ENCODE measurements at regions not wholly inside any gene's neighbourhood (a gene's known extent, or its start where the extent isn't known, plus 50 kb on each side); places are given as distances from the start of the nearest gene placed in this dataset.

DNA sequence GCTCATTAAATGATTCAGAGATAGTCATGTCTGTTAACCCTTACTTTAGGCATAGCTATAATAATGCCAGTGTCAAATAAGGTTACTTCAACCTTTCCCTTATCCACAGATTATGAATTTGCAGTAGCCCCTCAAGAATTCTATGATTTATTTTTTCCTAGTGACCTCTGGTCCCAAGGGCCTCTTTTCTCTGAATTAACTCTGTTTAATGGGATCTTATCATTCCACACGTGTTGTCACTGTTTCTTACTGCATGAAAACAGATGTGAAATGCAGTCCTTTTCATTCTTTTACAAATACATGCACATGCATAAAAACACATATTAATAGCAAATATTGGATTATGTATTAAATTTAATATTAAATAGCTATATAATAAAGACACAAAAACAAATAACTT lies 667.7 kb upstream of the FOXG1 start:
- CTCF ChIA-PET, result no interaction called here
- Mint-ChIP-seq H3K9me3 (ENCODE audit: unreplicated experiment) (no peaks in the 10 kb centered on the region), H3K27ac (ENCODE audit: unreplicated experiment) (no peak overlapping the region), H3K4me3 (ENCODE audit: unreplicated experiment) (no peak overlapping the region), H3K27me3 (ENCODE audit: insufficient read depth, unreplicated experiment) (no peaks in the 10 kb centered on the region), H3K4me1 (ENCODE audit: low read depth, unreplicated experiment) (no peaks in the 10 kb centered on the region), H3K36me3 (ENCODE audit: insufficient read depth, unreplicated experiment) (no peaks in the 10 kb centered on the region)
- H3K4me1 ChIP-seq, result no peaks in the 10 kb centered on the region
- POLR2A ChIA-PET, result no interaction called here
- no peaks in the 10 kb centered on the region for H3K27me3 ChIP-seq (replicated peaks; ENCODE audit: control insufficient read depth, insufficient read depth, low read length)
- TF ChIP-seq, protein P1, sequence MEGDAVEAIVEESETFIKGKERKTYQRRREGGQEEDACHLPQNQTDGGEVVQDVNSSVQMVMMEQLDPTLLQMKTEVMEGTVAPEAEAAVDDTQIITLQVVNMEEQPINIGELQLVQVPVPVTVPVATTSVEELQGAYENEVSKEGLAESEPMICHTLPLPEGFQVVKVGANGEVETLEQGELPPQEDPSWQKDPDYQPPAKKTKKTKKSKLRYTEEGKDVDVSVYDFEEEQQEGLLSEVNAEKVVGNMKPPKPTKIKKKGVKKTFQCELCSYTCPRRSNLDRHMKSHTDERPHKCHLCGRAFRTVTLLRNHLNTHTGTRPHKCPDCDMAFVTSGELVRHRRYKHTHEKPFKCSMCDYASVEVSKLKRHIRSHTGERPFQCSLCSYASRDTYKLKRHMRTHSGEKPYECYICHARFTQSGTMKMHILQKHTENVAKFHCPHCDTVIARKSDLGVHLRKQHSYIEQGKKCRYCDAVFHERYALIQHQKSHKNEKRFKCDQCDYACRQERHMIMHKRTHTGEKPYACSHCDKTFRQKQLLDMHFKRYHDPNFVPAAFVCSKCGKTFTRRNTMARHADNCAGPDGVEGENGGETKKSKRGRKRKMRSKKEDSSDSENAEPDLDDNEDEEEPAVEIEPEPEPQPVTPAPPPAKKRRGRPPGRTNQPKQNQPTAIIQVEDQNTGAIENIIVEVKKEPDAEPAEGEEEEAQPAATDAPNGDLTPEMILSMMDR (IDR thresholded peaks at IDR 0.05; ENCODE audit: insufficient read depth in 1 of 2, low read depth in 1 of 2, low read length in 1 of 2, severe bottlenecking in 1 of 2, unreplicated experiment in 1 of 2), result no peak
- BruUV-seq (replicated peaks), result no TSS peak
- no peak overlapping the region for H3K4me3 ChIP-seq (ENCODE audit: low read depth, low read length)
- no peak for DNase-seq
- intact Hi-C loops (cut with micrococcal nuclease; ENCODE audit: unreplicated experiment), result no loop called here
- H3K9me3 ChIP-seq, result no peaks in the 10 kb centered on the region
- no peaks in the 10 kb centered on the region for H3K36me3 ChIP-seq (ENCODE audit: control insufficient read depth, insufficient read depth, low read length)

DNA sequence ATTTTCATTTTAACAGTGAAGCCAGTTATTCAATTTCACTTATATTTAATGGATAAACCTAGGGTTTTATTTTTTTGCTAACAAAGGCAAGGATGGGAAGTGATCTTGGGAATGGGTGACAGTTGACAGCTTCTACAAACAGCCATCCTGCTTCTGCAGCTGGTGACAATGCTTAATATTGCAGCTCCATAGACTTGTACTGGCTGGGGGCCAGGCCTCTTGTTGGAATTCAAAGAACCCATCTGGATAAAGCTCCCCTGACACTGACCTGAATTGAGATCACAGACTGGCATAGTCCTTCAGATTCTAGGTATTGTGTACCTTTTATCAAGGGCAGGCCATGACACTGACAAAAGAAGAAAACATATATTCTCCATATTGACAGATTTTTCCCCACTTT lies 664.6 kb upstream of the FOXG1 start:
- BruUV-seq (replicated peaks), result no TSS peak
- Mint-ChIP-seq H3K4me1 (ENCODE audit: low read depth, unreplicated experiment) (no peaks in the 10 kb centered on the region), H3K9me3 (ENCODE audit: unreplicated experiment) (no peaks in the 10 kb centered on the region), H3K36me3 (ENCODE audit: insufficient read depth, unreplicated experiment) (no peaks in the 10 kb centered on the region), H3K27me3 (ENCODE audit: insufficient read depth, unreplicated experiment) (no peaks in the 10 kb centered on the region), H3K27ac (ENCODE audit: unreplicated experiment) (no peak overlapping the region), H3K4me3 (ENCODE audit: unreplicated experiment) (no peak overlapping the region)
- TF ChIP-seq, protein P1 (IDR thresholded peaks at IDR 0.05; ENCODE audit: insufficient read depth in 1 of 2, low read depth in 1 of 2, low read length in 1 of 2, severe bottlenecking in 1 of 2, unreplicated experiment in 1 of 2), result no peak
- ChIA-PET POLR2A (no interaction called here), CTCF (no interaction called here)
- intact Hi-C loops (cut with micrococcal nuclease; ENCODE audit: unreplicated experiment), result no loop called here
- Histone ChIP-seq H3K27me3 (replicated peaks; ENCODE audit: control insufficient read depth, insufficient read depth, low read length) (no peaks in the 10 kb centered on the region), H3K4me1 (no peaks in the 10 kb centered on the region), H3K9me3 (no peaks in the 10 kb centered on the region), H3K4me3 (ENCODE audit: low read depth, low read length) (no peak overlapping the region), H3K36me3 (ENCODE audit: control insufficient read depth, insufficient read depth, low read length) (no peaks in the 10 kb centered on the region)
- DNase-seq, result no peak

DNA sequence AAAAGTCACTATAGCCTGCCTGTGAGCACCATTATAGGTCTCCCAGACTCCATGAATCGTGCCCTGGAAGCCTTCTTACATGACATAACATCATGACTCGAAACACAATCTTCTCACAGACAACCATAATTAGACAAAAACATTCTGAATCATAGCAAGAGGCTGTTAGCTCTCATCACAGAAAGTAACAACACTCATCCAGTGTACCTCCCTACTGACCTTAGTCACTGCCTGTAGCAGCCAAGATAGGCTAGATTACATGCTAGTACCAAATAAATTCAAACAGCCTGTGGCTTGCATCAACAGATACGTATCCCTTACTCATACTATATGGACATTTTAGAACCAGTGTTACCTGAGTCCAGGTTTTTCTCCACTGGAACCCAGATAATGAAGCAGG lies 663.8 kb upstream of the FOXG1 start:
- Histone ChIP-seq H3K36me3 (ENCODE audit: control insufficient read depth, insufficient read depth, low read length) (no peaks in the 10 kb centered on the region), H3K4me3 (ENCODE audit: low read depth, low read length) (no peak overlapping the region), H3K9me3 (no peaks in the 10 kb centered on the region), H3K27me3 (replicated peaks; ENCODE audit: control insufficient read depth, insufficient read depth, low read length) (no peaks in the 10 kb centered on the region), H3K4me1 (no peaks in the 10 kb centered on the region)
- H3K9me3 Mint-ChIP-seq (ENCODE audit: unreplicated experiment), result no peaks in the 10 kb centered on the region
- intact Hi-C loops (cut with micrococcal nuclease; ENCODE audit: unreplicated experiment), result no loop called here
- ChIA-PET POLR2A (no interaction called here), CTCF (no interaction called here)
- H3K27me3 Mint-ChIP-seq (ENCODE audit: insufficient read depth, unreplicated experiment), result no peaks in the 10 kb centered on the region
- TF ChIP-seq, protein P1 (IDR thresholded peaks at IDR 0.05; ENCODE audit: insufficient read depth in 1 of 2, low read depth in 1 of 2, low read length in 1 of 2, severe bottlenecking in 1 of 2, unreplicated experiment in 1 of 2), result no peak
- no peaks in the 10 kb centered on the region for H3K4me1 Mint-ChIP-seq (ENCODE audit: low read depth, unreplicated experiment)
- no TSS peak for BruUV-seq (replicated peaks)
- DNase-seq, result no peak
- no peak overlapping the region for H3K4me3 Mint-ChIP-seq (ENCODE audit: unreplicated experiment)
- H3K36me3 Mint-ChIP-seq (ENCODE audit: insufficient read depth, unreplicated experiment), result no peaks in the 10 kb centered on the region
- no peak overlapping the region for H3K27ac Mint-ChIP-seq (ENCODE audit: unreplicated experiment)

Measured in Caco-2 (cell line).